B cell (primary cell): ENCODE measurements at regions not wholly inside any gene's neighbourhood (a gene's known extent, or its start where the extent isn't known, plus 50 kb on each side); places are given as distances from the start of the nearest gene placed in this dataset.

Experiments
- ATAC-seq: fragments of 200-7000 bp; cut with Tn5 transposase; one replicate; pipeline ENCODE4 v1.10.0; 2021; ENCODE audit warnings: low read depth, mild to moderate bottlenecking, moderate number of reproducible peaks, moderate library complexity
- CTCF ChIA-PET: fragments of 350-600 bp; sonication (Branson Sonifier 250); formaldehyde crosslinking; loops from one replicate; lab custom pipeline; 2021; ENCODE audit warnings: antibody characterized with exemption, inconsistent platforms; lab: Charles Lee
- POLR2A ChIA-PET: fragments of 350-600 bp; sonication (Branson Sonifier 250); formaldehyde crosslinking; loops from one replicate; lab custom pipeline; 2021; ENCODE audit warnings: antibody characterized with exemption; lab: Charles Lee
- DNase-seq: peaks from one replicate; pipeline ENCODE4 v3.0.0; 2013
- H2AFZ ChIP-seq: 2 replicates; pipeline ENCODE4 v1.6.1; 2012; ENCODE audit warnings: mild to moderate bottlenecking, low read depth, low read length; ENCODE audit not compliant: insufficient read depth, poor library complexity, severe bottlenecking
- H3K27ac ChIP-seq, 2 donors: 1 replicate in 1 of 2; 2 replicates in 1 of 2; pipeline ENCODE4 v1.5.1; 2012 to 2013; ENCODE audit warnings: low read length in 2 of 2, mild to moderate bottlenecking in 2 of 2, moderate library complexity in 1 of 2
- H3K27me3 ChIP-seq, 4 experiments: fragments of 200-600 bp in 1 of 4; sonication (generic) in 1 of 4; replicated peaks in 1 of 4; 1 replicate in 2 of 4; 2 replicates in 2 of 4; pipeline versions ENCODE4 v1.6.1 to v1.7.0; 2013 to 2016; ENCODE audit warnings: low read length in 3 of 4, mild to moderate bottlenecking in 2 of 4, mixed read lengths in 1 of 4, moderate library complexity in 1 of 4; ENCODE audit not compliant: insufficient read depth in 4 of 4, control insufficient read depth in 3 of 4; ENCODE audit errors: control extremely low read depth in 1 of 4
- H3K36me3 ChIP-seq, 2 experiments: replicated peaks in 1 of 2; 1 replicate in 1 of 2; 2 replicates in 1 of 2; pipeline versions ENCODE4 v1.6.1 to v1.7.1; 2013; ENCODE audit warnings: low read length in 1 of 2; ENCODE audit not compliant: insufficient read depth in 2 of 2, control insufficient read depth in 1 of 2; ENCODE audit errors: control extremely low read depth in 1 of 2, extremely low read depth in 1 of 2
- H3K4me1 ChIP-seq, 2 donors: fragments of 200-600 bp in 1 of 2; sonication (generic) in 1 of 2; 1 replicate in 1 of 2; 2 replicates in 1 of 2; pipeline versions ENCODE4 v1.5.1 to v1.6.1; 2013 to 2017; ENCODE audit warnings: low read length in 2 of 2; ENCODE audit not compliant: control insufficient read depth in 2 of 2, insufficient read depth in 2 of 2
- H3K4me2 ChIP-seq: replicated peaks from 2 replicates; pipeline ENCODE3; 2012; ENCODE audit warnings: mild to moderate bottlenecking, low read depth, low read length; ENCODE audit not compliant: poor library complexity, severe bottlenecking
- H3K4me3 ChIP-seq, 5 experiments: fragments of 200-600 bp in 1 of 5; sonication (generic) in 1 of 5; 1 replicate in 3 of 5; 2 replicates in 2 of 5; pipeline versions ENCODE4 v1.5.1 to v1.7.0; 2011 to 2016; ENCODE audit warnings: low read length in 4 of 5, mild to moderate bottlenecking in 4 of 5, low read depth in 2 of 5, control low read depth in 1 of 5, moderate library complexity in 1 of 5; ENCODE audit not compliant: insufficient read depth in 1 of 5; ENCODE audit errors: control extremely low read depth in 1 of 5, extremely low read depth in 1 of 5
- H3K79me2 ChIP-seq: fragments of 200-600 bp; sonication (generic); one replicate; pipeline ENCODE4 v1.6.0; 2016; ENCODE audit warnings: low read length; ENCODE audit not compliant: control insufficient read depth, insufficient read depth
- H3K9ac ChIP-seq: fragments of 200-600 bp; sonication (generic); 2 replicates; pipeline ENCODE4 v1.6.1; 2017; ENCODE audit warnings: mild to moderate bottlenecking, low read length, moderate library complexity
- H3K9me3 ChIP-seq, 3 donors: one replicate each; pipeline versions ENCODE4 v1.6.1 to v1.7.1; 2013; ENCODE audit warnings: low read length in 2 of 3; ENCODE audit not compliant: control insufficient read depth in 2 of 3, insufficient read depth in 1 of 3; ENCODE audit errors: control extremely low read depth in 1 of 3
- H4K20me1 ChIP-seq: 2 replicates; pipeline ENCODE4 v1.6.0; 2012; ENCODE audit warnings: mild to moderate bottlenecking, low read length; ENCODE audit not compliant: insufficient read depth, control insufficient read depth, poor library complexity, severe bottlenecking
- H3K27ac Mint-ChIP-seq: one replicate; pipeline ENCODE4 v1.8.0; 2021; ENCODE audit warnings: mixed read lengths
- H3K27me3 Mint-ChIP-seq: one replicate; pipeline ENCODE4 v1.8.0; 2021; ENCODE audit warnings: mixed read lengths
- H3K4me1 Mint-ChIP-seq: one replicate; pipeline ENCODE4 v1.8.0; 2021; ENCODE audit warnings: mixed read lengths
- H3K4me3 Mint-ChIP-seq: one replicate; pipeline ENCODE4 v1.8.0; 2021; ENCODE audit warnings: mixed read lengths
- H3K9me3 Mint-ChIP-seq: one replicate; pipeline ENCODE4 v1.8.0; 2022; ENCODE audit warnings: mixed read lengths; ENCODE audit not compliant: insufficient read depth
- CTCF ChIP-seq: fragments of 200-600 bp; IDR thresholded peaks from one replicate; pipeline ENCODE4 v1.8.0; 2022; ENCODE audit warnings: antibody characterized with exemption, mild to moderate bottlenecking
- EZH2 ChIP-seq: IDR thresholded peaks from 2 replicates; pipeline ENCODE4 v1.6.1; 2012; ENCODE audit warnings: borderline replicate concordance, low read depth, mild to moderate bottlenecking, moderate library complexity, low read length; ENCODE audit not compliant: insufficient read depth, poor library complexity, severe bottlenecking
- WGBS: methylation state at CpG from one replicate; pipeline ENCODE4 v1.1.5; 2013; ENCODE audit warnings: missing lambda C conversion rate; ENCODE audit not compliant: insufficient coverage; 5-methylcytosine and 5-hydroxymethylcytosine counted together
- intact Hi-C: fragments of 100-400 bp; cut with micrococcal nuclease; formaldehyde crosslinking; loops from one replicate; pipeline ENCODE4 v1.10.0; 2022

- no peak overlapping the region for H3K27ac ChIP-seq
- Mint-ChIP-seq H3K27ac (no peak overlapping the region), H3K27me3 (no peaks in the 10 kb centered on the region), H3K4me1 (no peaks in the 10 kb centered on the region), H3K9me3 (peaks cover 2% of the 10 kb centered on the region), H3K4me3 (no peak overlapping the region)
- no peak overlapping the region for H2AFZ ChIP-seq
- no peak for DNase-seq
- H3K36me3 ChIP-seq, result no peaks in the 10 kb centered on the region
- no peak overlapping the region for H3K9ac ChIP-seq
- H3K4me3 ChIP-seq, result no peak overlapping the region
- no peak overlapping the region for H3K4me2 ChIP-seq
- H3K27me3 ChIP-seq, result no peaks in the 10 kb centered on the region
- TF ChIP-seq CTCF (no peak), EZH2 (no peak)
- peaks cover 0 to 6% (median 0%) of the 10 kb centered on the region in 3 donors for H3K9me3 ChIP-seq
- ChIA-PET POLR2A (no interaction called here), CTCF (no interaction called here)
- ATAC-seq, result no peak
- no peaks in the 10 kb centered on the region for H3K4me1 ChIP-seq
- intact Hi-C loops, result no loop called here
- H4K20me1 ChIP-seq, result no peaks in the 10 kb centered on the region
- H3K79me2 ChIP-seq, result no peaks in the 10 kb centered on the region
- no CpG with 5 or more reads among the region's 1 CpG for WGBS
Observed at GRCh38 chr16:64047207-64047606, 1074.7 kb downstream of the CDH11 start.

GRCh38 chr16:64035337-64035736, 1086.5 kb downstream of the CDH11 start:
- Histone ChIP-seq H2AFZ (no peak overlapping the region), H3K27ac (no peak overlapping the region), H3K27me3 (no peaks in the 10 kb centered on the region), H3K9me3 (no peaks in the 10 kb centered on the region), H3K36me3 (no peaks in the 10 kb centered on the region), H3K4me1 (no peaks in the 10 kb centered on the region), H3K4me3 (no peak overlapping the region), H3K79me2 (no peaks in the 10 kb centered on the region), H4K20me1 (no peaks in the 10 kb centered on the region), H3K9ac (no peak overlapping the region), H3K4me2 (no peak overlapping the region)
- no peaks in the 10 kb centered on the region for H3K9me3 Mint-ChIP-seq
- CTCF ChIA-PET, result no interaction called here
- POLR2A ChIA-PET, result no interaction called here
- H3K27ac Mint-ChIP-seq, result no peak overlapping the region
- DNase-seq (no peak), ATAC-seq (no peak)
- intact Hi-C loops, result no loop called here
- WGBS, result no CpG with 5 or more reads among the region's 2 CpGs
- H3K27me3 Mint-ChIP-seq, result no peaks in the 10 kb centered on the region
- TF ChIP-seq EZH2, result no peak
- TF ChIP-seq CTCF, result no peak
- no peaks in the 10 kb centered on the region for H3K4me1 Mint-ChIP-seq
- H3K4me3 Mint-ChIP-seq, result no peak overlapping the region
